ENCODE measurements at regions not wholly inside any gene's neighbourhood (a gene's known extent, or its start where the extent isn't known, plus 50 kb on each side); places are given as distances from the start of the nearest gene placed in this dataset.

DNA sequence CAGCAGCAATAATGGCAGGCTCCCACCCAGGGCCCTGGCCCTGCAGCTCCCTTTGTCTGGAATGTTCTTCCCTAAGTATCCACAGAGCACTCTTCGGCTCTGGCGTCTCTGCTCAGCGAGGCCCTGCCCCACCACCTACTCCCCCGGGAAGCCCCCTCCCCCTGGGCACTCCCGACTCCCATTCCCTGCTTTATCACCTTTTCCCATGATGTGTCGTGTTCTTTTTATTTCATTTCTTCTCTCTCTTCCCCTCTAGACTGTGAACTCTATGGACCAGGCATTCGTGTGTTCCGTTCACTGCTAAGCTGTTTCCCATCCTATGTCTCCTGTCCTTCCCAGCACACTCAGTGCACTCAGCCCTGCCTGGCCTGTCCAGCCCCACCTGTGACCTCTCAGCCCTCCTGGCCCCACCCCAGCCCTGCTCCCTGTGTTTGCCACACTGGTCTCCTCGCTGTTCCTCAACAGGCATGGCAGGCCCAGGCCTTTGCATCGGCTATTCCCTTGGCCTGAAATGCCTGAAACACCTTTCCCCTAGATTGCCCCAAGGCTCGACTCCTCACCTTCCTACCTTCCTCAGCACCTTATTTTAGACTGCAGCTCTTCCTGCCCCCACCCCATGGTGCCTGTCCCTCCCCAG lies 107.4 kb downstream of the TPRA1 start:
- no peak overlapping the region for H3K4me2 ChIP-seq
- H3K36me3 ChIP-seq (ENCODE audit: insufficient read depth): no peaks in the 10 kb centered on the region
- no peaks in the 10 kb centered on the region for H3K4me1 ChIP-seq (ENCODE audit: low read depth, poor library complexity, severe bottlenecking)
- no peaks in the 10 kb centered on the region for H3K79me2 ChIP-seq (ENCODE audit: insufficient read depth, low read depth)
- no peak overlapping the region for H3K9ac ChIP-seq
- H2AFZ ChIP-seq (ENCODE audit: low read depth): no peak overlapping the region
- H3K27me3 ChIP-seq (ENCODE audit: insufficient read depth, low read depth): no peaks in the 10 kb centered on the region; the same call in 1 of the 2 replicates
- H3K27ac ChIP-seq: no peak overlapping the region
- H3K4me3 ChIP-seq (IDR thresholded peaks at IDR 0.05; ENCODE audit: insufficient read depth, low read depth, low read length): no peak overlapping the region
- TF ChIP-seq, protein P1, sequence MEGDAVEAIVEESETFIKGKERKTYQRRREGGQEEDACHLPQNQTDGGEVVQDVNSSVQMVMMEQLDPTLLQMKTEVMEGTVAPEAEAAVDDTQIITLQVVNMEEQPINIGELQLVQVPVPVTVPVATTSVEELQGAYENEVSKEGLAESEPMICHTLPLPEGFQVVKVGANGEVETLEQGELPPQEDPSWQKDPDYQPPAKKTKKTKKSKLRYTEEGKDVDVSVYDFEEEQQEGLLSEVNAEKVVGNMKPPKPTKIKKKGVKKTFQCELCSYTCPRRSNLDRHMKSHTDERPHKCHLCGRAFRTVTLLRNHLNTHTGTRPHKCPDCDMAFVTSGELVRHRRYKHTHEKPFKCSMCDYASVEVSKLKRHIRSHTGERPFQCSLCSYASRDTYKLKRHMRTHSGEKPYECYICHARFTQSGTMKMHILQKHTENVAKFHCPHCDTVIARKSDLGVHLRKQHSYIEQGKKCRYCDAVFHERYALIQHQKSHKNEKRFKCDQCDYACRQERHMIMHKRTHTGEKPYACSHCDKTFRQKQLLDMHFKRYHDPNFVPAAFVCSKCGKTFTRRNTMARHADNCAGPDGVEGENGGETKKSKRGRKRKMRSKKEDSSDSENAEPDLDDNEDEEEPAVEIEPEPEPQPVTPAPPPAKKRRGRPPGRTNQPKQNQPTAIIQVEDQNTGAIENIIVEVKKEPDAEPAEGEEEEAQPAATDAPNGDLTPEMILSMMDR (conservative IDR thresholded peaks at IDR 0.05; ENCODE audit: low read depth, low read length): no peak
- no peaks in the 10 kb centered on the region for H4K20me1 ChIP-seq (ENCODE audit: insufficient read depth)

DNA sequence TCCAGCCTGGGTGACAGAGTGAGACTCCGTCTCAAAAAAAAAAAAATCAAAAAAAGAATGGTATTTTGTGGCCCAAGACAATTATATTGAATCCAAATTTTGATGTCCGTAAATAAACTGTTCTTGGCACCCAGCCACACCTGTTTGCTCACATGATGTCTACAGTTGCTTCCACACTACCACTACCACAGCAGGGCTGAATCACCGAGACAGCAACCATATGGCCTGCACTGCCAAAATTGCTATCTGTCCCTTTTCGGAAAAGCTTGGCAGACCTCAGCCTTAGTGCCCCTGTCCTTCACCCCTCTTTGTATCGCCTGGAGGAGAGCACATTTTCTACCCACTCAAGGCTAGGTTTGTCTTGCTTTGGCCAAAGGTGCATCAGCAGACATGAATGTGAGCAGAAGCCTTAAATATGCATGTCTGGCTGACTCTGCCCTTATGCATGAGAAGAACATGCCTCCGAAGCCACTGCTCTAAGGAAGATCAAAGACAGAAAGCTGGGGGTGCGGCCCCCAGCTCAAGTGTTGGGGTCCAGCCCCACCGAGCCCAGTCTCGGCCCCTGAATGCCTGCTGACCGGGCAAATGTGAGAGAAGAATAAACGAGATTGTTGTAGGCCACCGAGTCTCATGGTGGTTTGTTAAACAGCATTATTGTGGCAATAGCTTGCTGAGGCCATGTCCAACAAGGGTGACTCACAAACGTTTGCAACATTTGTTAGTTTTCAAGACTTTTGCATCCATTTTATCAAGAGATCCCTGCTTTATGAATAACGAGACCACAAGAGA lies 108.1 kb downstream of the TPRA1 start:
- no peak overlapping the region for H3K9ac ChIP-seq
- H3K79me2 ChIP-seq (ENCODE audit: insufficient read depth, low read depth): no peaks in the 10 kb centered on the region
- H3K4me1 ChIP-seq (ENCODE audit: low read depth, poor library complexity, severe bottlenecking): no peaks in the 10 kb centered on the region
- H4K20me1 ChIP-seq (ENCODE audit: insufficient read depth): no peaks in the 10 kb centered on the region
- TF ChIP-seq, protein P1 (conservative IDR thresholded peaks at IDR 0.05; ENCODE audit: low read depth, low read length): no peak
- no peaks in the 10 kb centered on the region for H3K36me3 ChIP-seq (ENCODE audit: insufficient read depth)
- H2AFZ ChIP-seq (ENCODE audit: low read depth): no peak overlapping the region
- no peak overlapping the region for H3K4me3 ChIP-seq (IDR thresholded peaks at IDR 0.05; ENCODE audit: insufficient read depth, low read depth, low read length)
- no peaks in the 10 kb centered on the region; the same call in 1 of the 2 replicates for H3K27me3 ChIP-seq (ENCODE audit: insufficient read depth, low read depth)
- no peak overlapping the region for H3K27ac ChIP-seq
- H3K4me2 ChIP-seq: no peak overlapping the region

DNA sequence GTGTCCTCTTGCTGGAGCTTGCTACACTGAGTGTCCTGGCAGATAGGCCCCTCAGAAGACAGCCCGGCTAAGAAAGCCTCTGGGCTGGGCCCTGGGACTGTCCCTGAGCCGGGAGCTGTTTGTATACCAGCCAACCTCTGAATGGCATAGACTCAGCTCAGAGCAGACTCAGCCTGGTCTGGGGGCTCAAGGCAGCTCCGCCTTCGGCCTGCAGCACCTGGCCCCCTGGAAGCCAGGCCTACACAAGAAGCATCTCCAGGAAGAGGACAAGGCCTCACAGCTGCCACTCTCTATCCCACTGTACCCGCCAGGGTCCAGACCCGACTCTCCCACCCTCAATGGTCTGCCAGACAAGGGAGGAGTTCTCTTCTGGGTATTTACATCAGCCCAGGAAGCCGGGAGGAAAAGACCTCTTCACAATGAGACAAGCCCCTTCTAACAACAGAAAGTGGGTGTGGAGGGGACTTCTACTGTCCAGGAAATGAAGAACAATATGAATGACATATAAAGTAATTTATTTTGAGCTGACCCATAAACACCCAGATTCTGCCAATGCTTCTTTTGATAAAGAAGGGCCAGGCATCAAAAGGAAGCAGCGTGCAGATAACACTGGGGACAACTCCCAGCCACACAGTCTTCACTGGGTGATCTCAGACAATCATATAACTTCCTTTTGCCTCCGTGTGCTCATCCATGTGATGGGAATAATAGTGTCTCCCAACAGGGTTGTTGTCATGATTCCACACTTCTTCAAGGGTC lies 110.2 kb downstream of the TPRA1 start:
- Histone ChIP-seq H3K4me2 (no peak overlapping the region), H3K36me3 (ENCODE audit: insufficient read depth) (no peaks in the 10 kb centered on the region), H4K20me1 (ENCODE audit: insufficient read depth) (no peaks in the 10 kb centered on the region), H3K4me1 (ENCODE audit: low read depth, poor library complexity, severe bottlenecking) (no peaks in the 10 kb centered on the region), H2AFZ (ENCODE audit: low read depth) (no peak overlapping the region), H3K27me3 (ENCODE audit: insufficient read depth, low read depth) (no peaks in the 10 kb centered on the region; the same call in 1 of the 2 replicates), H3K27ac (no peak overlapping the region), H3K4me3 (IDR thresholded peaks at IDR 0.05; ENCODE audit: insufficient read depth, low read depth, low read length) (no peak overlapping the region), H3K79me2 (ENCODE audit: insufficient read depth, low read depth) (no peaks in the 10 kb centered on the region), H3K9ac (no peak overlapping the region)
- TF ChIP-seq, protein P1 (conservative IDR thresholded peaks at IDR 0.05; ENCODE audit: low read depth, low read length): no peak

DNA sequence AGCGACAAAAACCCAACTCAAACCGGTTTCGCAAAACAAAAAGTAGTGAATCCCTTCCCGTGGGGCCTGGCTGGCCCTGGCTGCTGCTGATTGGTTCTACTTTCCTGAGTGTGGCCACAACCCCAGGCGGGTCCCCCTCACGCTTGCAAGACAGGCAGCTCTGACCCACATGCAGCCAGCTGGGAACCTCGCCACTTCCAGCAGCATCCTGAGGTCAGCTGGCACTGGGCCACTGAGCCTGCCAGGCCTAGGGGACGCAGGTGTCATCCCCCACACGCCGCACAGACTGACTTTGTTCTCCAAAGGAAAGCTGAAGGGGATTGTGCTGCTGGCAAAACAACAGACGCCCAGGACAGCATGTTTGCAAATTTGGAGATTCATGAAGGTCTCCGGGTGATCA lies 111.1 kb downstream of the TPRA1 start:
- Histone ChIP-seq H3K79me2 (ENCODE audit: insufficient read depth, low read depth) (no peaks in the 10 kb centered on the region), H3K4me3 (IDR thresholded peaks at IDR 0.05; ENCODE audit: insufficient read depth, low read depth, low read length) (no peak overlapping the region), H3K4me2 (no peak overlapping the region), H3K4me1 (ENCODE audit: low read depth, poor library complexity, severe bottlenecking) (no peaks in the 10 kb centered on the region), H3K27ac (no peak overlapping the region), H3K27me3 (ENCODE audit: insufficient read depth, low read depth) (no peaks in the 10 kb centered on the region; the same call in 1 of the 2 replicates), H2AFZ (ENCODE audit: low read depth) (no peak overlapping the region), H3K9ac (no peak overlapping the region), H4K20me1 (ENCODE audit: insufficient read depth) (no peaks in the 10 kb centered on the region), H3K36me3 (ENCODE audit: insufficient read depth) (no peaks in the 10 kb centered on the region)
- TF ChIP-seq, protein P1 (conservative IDR thresholded peaks at IDR 0.05; ENCODE audit: low read depth, low read length): no peak
